Trophoblast cell (in vitro differentiated cells and primary cell): ENCODE measurements at regions not wholly inside any gene's neighbourhood (a gene's known extent, or its start where the extent isn't known, plus 50 kb on each side); places are given as distances from the start of the nearest gene placed in this dataset.

Experiments
- DNase-seq, 2 donors: peaks; one replicate each; pipeline ENCODE4 v3.0.0-alpha.2; 2016
- H2AFZ ChIP-seq: 2 replicates; pipeline ENCODE4 v1.6.1; 2013; ENCODE audit warnings: low read length, moderate library complexity, mild to moderate bottlenecking; ENCODE audit not compliant: insufficient read depth, poor library complexity
- H2AK5ac ChIP-seq: 2 replicates; pipeline ENCODE4 v1.6.1; 2013; ENCODE audit warnings: mild to moderate bottlenecking, low read length
- H2BK120ac ChIP-seq: 2 replicates; pipeline ENCODE4 v1.6.1; 2013; ENCODE audit warnings: low read length, mild to moderate bottlenecking, moderate library complexity; ENCODE audit not compliant: insufficient read depth, poor library complexity
- H2BK12ac ChIP-seq: 2 replicates; pipeline ENCODE4 v1.6.1; 2013; ENCODE audit warnings: mild to moderate bottlenecking, low read length, moderate library complexity
- H2BK5ac ChIP-seq: 2 replicates; pipeline ENCODE4 v1.6.1; 2013; ENCODE audit warnings: low read length, low read depth, moderate library complexity, mild to moderate bottlenecking; ENCODE audit not compliant: poor library complexity
- H3K14ac ChIP-seq: 2 replicates; pipeline ENCODE4 v1.6.1; 2013; ENCODE audit warnings: mild to moderate bottlenecking, low read length
- H3K18ac ChIP-seq: 2 replicates; pipeline ENCODE4 v1.6.1; 2013; ENCODE audit warnings: mild to moderate bottlenecking, low read length
- H3K23ac ChIP-seq: 2 replicates; pipeline ENCODE4 v1.6.1; 2013; ENCODE audit warnings: low read length
- H3K27ac ChIP-seq: 2 replicates; pipeline ENCODE4 v1.5.1; 2013; ENCODE audit warnings: low read depth, mild to moderate bottlenecking, inconsistent platforms, low read length, moderate library complexity
- H3K27me3 ChIP-seq: 2 replicates; pipeline ENCODE4 v1.6.1; 2013; ENCODE audit warnings: inconsistent platforms, mild to moderate bottlenecking, low read length, moderate library complexity; ENCODE audit not compliant: insufficient read depth
- H3K36me3 ChIP-seq, 2 experiments: 1 replicate in 1 of 2; 2 replicates in 1 of 2; pipeline ENCODE4 v1.6.1; 2013; ENCODE audit warnings: low read length in 2 of 2, mild to moderate bottlenecking in 2 of 2, moderate library complexity in 1 of 2; ENCODE audit not compliant: insufficient read depth in 2 of 2, control insufficient read depth in 1 of 2
- H3K4ac ChIP-seq: 2 replicates; pipeline ENCODE4 v1.6.1; 2013; ENCODE audit warnings: low read depth, mild to moderate bottlenecking, low read length, moderate library complexity
- H3K4me1 ChIP-seq, 2 experiments: 1 replicate in 1 of 2; 2 replicates in 1 of 2; pipeline ENCODE4 v1.6.1; 2013; ENCODE audit warnings: low read length in 2 of 2, mild to moderate bottlenecking in 2 of 2, moderate library complexity in 1 of 2; ENCODE audit not compliant: insufficient read depth in 2 of 2, control insufficient read depth in 1 of 2
- H3K4me2 ChIP-seq: 2 replicates; pipeline ENCODE4 v1.6.1; 2013; ENCODE audit warnings: inconsistent platforms, mild to moderate bottlenecking, low read length, moderate library complexity
- H3K4me3 ChIP-seq: 2 replicates; pipeline ENCODE4 v1.5.1; 2013; ENCODE audit warnings: mild to moderate bottlenecking, low read depth, low read length, inconsistent platforms
- H3K79me1 ChIP-seq: one replicate; pipeline ENCODE4 v1.6.1; 2013; ENCODE audit warnings: low read length
- H3K79me2 ChIP-seq: 2 replicates; pipeline ENCODE4 v1.6.1; 2013; ENCODE audit warnings: low read length, mild to moderate bottlenecking; ENCODE audit not compliant: control insufficient read depth, insufficient read depth, poor library complexity
- H3K9ac ChIP-seq: 2 replicates; pipeline ENCODE4 v1.6.1; 2013; ENCODE audit warnings: mild to moderate bottlenecking, low read length
- H3K9me3 ChIP-seq: 2 replicates; pipeline ENCODE4 v1.6.1; 2013; ENCODE audit warnings: low read depth, mild to moderate bottlenecking, control low read depth, inconsistent platforms, low read length; ENCODE audit not compliant: insufficient read depth
- H4K12ac ChIP-seq: 2 replicates; pipeline ENCODE4 v1.6.1; 2013; ENCODE audit warnings: low read depth, mild to moderate bottlenecking, low read length, moderate library complexity
- H4K8ac ChIP-seq: 2 replicates; pipeline ENCODE4 v1.6.1; 2013; ENCODE audit warnings: low read depth, mild to moderate bottlenecking, low read length, moderate library complexity
- H4K91ac ChIP-seq: one replicate; pipeline ENCODE4 v1.6.1; 2013; ENCODE audit warnings: low read depth, mild to moderate bottlenecking, low read length, moderate library complexity
- WGBS: extraction: QIAGEN DNeasy Blood & Tissue Kit; methylation state at CpG from one replicate; pipeline ENCODE4 v1.1.7; 2013; ENCODE audit warnings: missing lambda C conversion rate; ENCODE audit not compliant: insufficient read length, insufficient coverage; ENCODE audit errors: extremely low coverage; 5-methylcytosine and 5-hydroxymethylcytosine counted together

DNA sequence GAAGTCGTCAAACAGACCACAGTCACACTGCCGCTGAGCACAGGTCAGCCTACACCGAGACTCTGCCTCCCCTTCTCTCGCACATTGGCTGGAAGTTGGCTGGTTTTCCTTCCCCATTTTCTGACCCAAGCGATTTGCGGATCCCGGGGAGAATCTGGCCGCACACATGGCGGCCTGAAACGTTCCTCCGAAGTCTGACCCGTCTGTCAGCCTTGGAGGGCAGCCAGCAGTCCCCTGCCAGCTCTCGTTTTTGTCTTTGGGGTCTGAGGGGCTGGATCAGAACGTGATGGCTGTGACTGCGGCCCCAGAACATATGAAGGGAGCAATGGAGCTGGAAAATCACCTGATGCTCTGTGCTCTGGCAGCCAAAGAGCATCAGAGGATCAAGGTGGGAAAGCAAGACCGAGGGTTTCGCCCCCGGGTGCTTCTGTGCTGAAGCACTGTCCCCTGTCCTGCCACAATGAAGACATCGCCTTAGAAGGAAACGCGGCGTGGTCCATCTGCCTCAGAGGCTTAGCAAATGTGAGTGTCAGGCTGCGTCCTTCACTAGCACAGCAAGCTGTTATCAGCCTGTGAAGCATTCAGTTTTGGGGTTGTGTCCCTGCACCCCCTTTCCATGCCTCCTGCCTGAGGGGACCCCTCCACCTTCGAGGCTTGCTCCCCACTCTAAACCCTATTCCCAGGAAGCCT lies 119.3 kb upstream of the SHH start:
- no peaks in the 10 kb centered on the region for H3K4me1 ChIP-seq
- no peak overlapping the region for H4K12ac ChIP-seq
- H4K91ac ChIP-seq, result no peak overlapping the region
- no peaks in the 10 kb centered on the region for H3K79me2 ChIP-seq
- WGBS, result no CpG with 5 or more reads among the region's 24 CpGs
- no peak overlapping the region for H3K14ac ChIP-seq
- H3K23ac ChIP-seq, result no peak overlapping the region
- H3K9me3 ChIP-seq, result peaks cover 9% of the 10 kb centered on the region
- no peaks in the 10 kb centered on the region for H3K79me1 ChIP-seq
- H2BK12ac ChIP-seq, result no peak overlapping the region
- H3K27ac ChIP-seq, result no peak overlapping the region
- H3K18ac ChIP-seq, result no peak overlapping the region
- no peaks in the 10 kb centered on the region for H3K36me3 ChIP-seq
- H2AFZ ChIP-seq, result no peak overlapping the region
- no peaks in the 10 kb centered on the region for H3K27me3 ChIP-seq
- no peak for DNase-seq
- no peak overlapping the region for H3K4me2 ChIP-seq
- H3K9ac ChIP-seq, result no peak overlapping the region
- no peak overlapping the region for H4K8ac ChIP-seq
- H3K4me3 ChIP-seq, result no peak overlapping the region
- no peak overlapping the region for H2AK5ac ChIP-seq
- no peak overlapping the region for H2BK120ac ChIP-seq
- no peak overlapping the region for H2BK5ac ChIP-seq
- H3K4ac ChIP-seq, result no peak overlapping the region

- H3K18ac ChIP-seq, result no peak overlapping the region
- no peak overlapping the region for H4K12ac ChIP-seq
- H2AFZ ChIP-seq, result no peak overlapping the region
- no peak overlapping the region for H3K4me3 ChIP-seq
- H3K9me3 ChIP-seq, result peaks cover 7% of the 10 kb centered on the region
- no peak overlapping the region for H3K14ac ChIP-seq
- no peak overlapping the region for H3K23ac ChIP-seq
- H2BK5ac ChIP-seq, result no peak overlapping the region
- no peaks in the 10 kb centered on the region for H3K27me3 ChIP-seq
- no peak overlapping the region for H3K4me2 ChIP-seq
- no peak overlapping the region for H4K91ac ChIP-seq
- no peak overlapping the region for H3K4ac ChIP-seq
- no peaks in the 10 kb centered on the region for H3K36me3 ChIP-seq
- H4K8ac ChIP-seq, result no peak overlapping the region
- DNase-seq, result no peak
- H2BK120ac ChIP-seq, result no peak overlapping the region
- no peaks in the 10 kb centered on the region for H3K79me1 ChIP-seq
- no peak overlapping the region for H2AK5ac ChIP-seq
- H3K27ac ChIP-seq, result no peak overlapping the region
- H2BK12ac ChIP-seq, result no peak overlapping the region
- no peak overlapping the region for H3K9ac ChIP-seq
- WGBS, result no CpG with 5 or more reads among the region's 1 CpG
- no peaks in the 10 kb centered on the region for H3K4me1 ChIP-seq
- no peaks in the 10 kb centered on the region for H3K79me2 ChIP-seq
These were observed 118.3 kb upstream of the SHH start for GRCh38 chr7:155930527-155930926.

DNA sequence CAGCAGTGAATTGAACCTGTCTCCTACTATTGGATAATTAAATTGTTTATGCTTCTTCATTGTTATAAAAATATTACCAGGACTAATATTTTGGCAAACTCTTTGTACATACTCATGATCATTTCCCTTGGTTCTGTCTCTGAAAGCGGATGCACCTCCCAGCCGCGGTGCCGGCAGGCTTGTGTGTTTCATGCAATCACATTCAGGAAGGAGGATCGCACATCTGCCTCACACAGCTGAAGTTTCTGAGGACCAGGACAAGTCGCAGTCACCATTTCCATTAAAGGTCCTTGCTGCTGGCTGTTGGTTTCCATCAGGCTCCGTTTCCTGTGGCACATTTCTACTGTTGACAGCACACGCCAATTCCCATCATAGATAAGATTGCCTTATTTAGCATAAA lies 117.8 kb upstream of the SHH start:
- H2BK5ac ChIP-seq, result no peak overlapping the region
- H3K79me2 ChIP-seq, result no peaks in the 10 kb centered on the region
- no peak overlapping the region for H4K91ac ChIP-seq
- no peak overlapping the region for H2AFZ ChIP-seq
- H3K4me3 ChIP-seq, result no peak overlapping the region
- H2AK5ac ChIP-seq, result no peak overlapping the region
- no CpG with 5 or more reads among the region's 8 CpGs for WGBS
- H3K27ac ChIP-seq, result no peak overlapping the region
- H2BK120ac ChIP-seq, result no peak overlapping the region
- no peaks in the 10 kb centered on the region for H3K27me3 ChIP-seq
- H3K4me2 ChIP-seq, result no peak overlapping the region
- H3K79me1 ChIP-seq, result no peaks in the 10 kb centered on the region
- H3K23ac ChIP-seq, result no peak overlapping the region
- no peak overlapping the region for H3K18ac ChIP-seq
- DNase-seq, result no peak
- H4K12ac ChIP-seq, result no peak overlapping the region
- H3K36me3 ChIP-seq, result no peaks in the 10 kb centered on the region
- H3K14ac ChIP-seq, result no peak overlapping the region
- no peak overlapping the region for H3K4ac ChIP-seq
- H3K4me1 ChIP-seq, result no peaks in the 10 kb centered on the region
- peaks cover 7% of the 10 kb centered on the region for H3K9me3 ChIP-seq
- H3K9ac ChIP-seq, result no peak overlapping the region
- H2BK12ac ChIP-seq, result no peak overlapping the region
- H4K8ac ChIP-seq, result no peak overlapping the region

DNA sequence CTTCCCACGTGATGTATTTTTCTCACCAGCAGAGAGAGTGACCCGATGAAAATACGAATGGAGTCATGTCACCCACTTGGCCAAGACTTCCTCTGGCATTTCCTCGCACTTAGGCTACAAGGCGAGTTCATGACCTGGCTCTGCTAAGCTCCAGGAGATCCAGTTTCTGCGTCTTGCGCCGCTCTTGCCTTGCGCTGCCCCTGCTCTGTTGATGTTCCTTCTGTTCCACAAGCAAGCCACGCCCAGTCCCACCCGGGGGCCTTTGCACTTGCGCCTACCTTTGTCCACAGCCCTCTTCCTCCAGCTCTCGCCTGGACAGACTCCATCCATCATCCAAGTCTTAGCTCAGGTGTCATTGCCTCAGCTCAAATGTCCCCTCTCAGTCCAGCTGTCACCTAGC lies 116.3 kb upstream of the SHH start:
- no peak overlapping the region for H3K23ac ChIP-seq
- no peak overlapping the region for H2BK120ac ChIP-seq
- H2AFZ ChIP-seq, result no peak overlapping the region
- H3K18ac ChIP-seq, result no peak overlapping the region
- no peaks in the 10 kb centered on the region for H3K79me2 ChIP-seq
- H3K27me3 ChIP-seq, result no peaks in the 10 kb centered on the region
- peaks cover 7% of the 10 kb centered on the region for H3K9me3 ChIP-seq
- H3K4me1 ChIP-seq, result no peaks in the 10 kb centered on the region
- no peak for DNase-seq
- H3K27ac ChIP-seq, result no peak overlapping the region
- H3K4me2 ChIP-seq, result no peak overlapping the region
- H3K36me3 ChIP-seq, result no peaks in the 10 kb centered on the region
- H2BK12ac ChIP-seq, result no peak overlapping the region
- no peak overlapping the region for H3K9ac ChIP-seq
- H2BK5ac ChIP-seq, result no peak overlapping the region
- H2AK5ac ChIP-seq, result no peak overlapping the region
- H4K12ac ChIP-seq, result no peak overlapping the region
- WGBS, result no CpG with 5 or more reads among the region's 13 CpGs
- no peaks in the 10 kb centered on the region for H3K79me1 ChIP-seq
- H4K8ac ChIP-seq, result no peak overlapping the region
- no peak overlapping the region for H3K4ac ChIP-seq
- H3K4me3 ChIP-seq, result no peak overlapping the region
- no peak overlapping the region for H4K91ac ChIP-seq
- H3K14ac ChIP-seq, result no peak overlapping the region
